Sciatic nerve (tissue), 2 donors: ENCODE measurements at regions not wholly inside any gene's neighbourhood (a gene's known extent, or its start where the extent isn't known, plus 50 kb on each side); places are given as distances from the start of the nearest gene placed in this dataset.
"Not testable (repeated sequence)": the region's sequence is repeated elsewhere in the genome, so short reads cannot be mapped to it uniquely, and the experiment has no call there.

Experiments used
- ATAC-seq: fragments of 200-7000 bp; cut with Tn5 transposase; one replicate; pipeline ENCODE4 v1.9.1; 2020; ENCODE audit warnings: mild to moderate bottlenecking, moderate library complexity
- DNase-seq: peaks from one replicate; pipeline ENCODE4 v3.0.0-alpha.2; 2020; ENCODE audit warnings: low spot score
- intact Hi-C: fragments of 100-400 bp; cut with DNase I; formaldehyde crosslinking; loops from one replicate; pipeline ENCODE4 v1.14.2; 2022
- donor health status: DM: no; HTN: no; CAD: no.
- donor health status: DM: no; HTN: no; CAD: no.

DNA sequence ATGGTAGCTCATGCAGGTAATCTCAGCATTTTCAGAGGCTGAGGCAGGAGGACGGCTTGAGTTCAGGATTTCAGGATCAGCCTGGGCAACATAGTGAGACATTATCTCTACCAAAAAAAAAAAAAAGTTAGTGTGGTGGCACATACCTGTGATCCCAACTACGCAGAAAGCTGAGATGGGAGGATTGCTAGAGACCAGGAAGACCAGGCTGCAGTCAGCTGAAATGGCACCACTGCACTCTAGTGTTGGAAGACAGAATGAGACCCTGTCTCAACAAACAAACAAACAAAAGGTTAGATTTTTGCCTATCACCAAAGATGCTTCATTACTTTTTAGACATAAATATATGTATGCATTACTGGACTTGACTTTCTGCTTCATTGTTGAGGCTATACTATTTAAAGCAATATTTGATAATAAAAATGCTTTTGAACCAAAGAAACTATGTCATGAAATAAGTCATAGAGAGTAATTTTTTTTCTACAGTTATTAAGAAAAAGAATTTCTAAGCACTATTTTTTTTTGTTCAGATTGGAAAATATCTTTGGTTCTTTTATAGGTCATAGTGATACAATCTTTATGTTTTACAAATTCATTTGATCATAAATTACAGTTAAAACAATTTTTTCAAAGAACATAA lies 1180.1 kb upstream of the ATXN8OS start:
- DNase-seq (no peak), ATAC-seq (no peak)
- intact Hi-C loops: no loop called here

GRCh38 chr13:68923995-68924394 lies 1183.6 kb upstream of the ATXN8OS start:
- intact Hi-C loops: no loop called here
- ATAC-seq: no peak
- DNase-seq: no peak

DNA sequence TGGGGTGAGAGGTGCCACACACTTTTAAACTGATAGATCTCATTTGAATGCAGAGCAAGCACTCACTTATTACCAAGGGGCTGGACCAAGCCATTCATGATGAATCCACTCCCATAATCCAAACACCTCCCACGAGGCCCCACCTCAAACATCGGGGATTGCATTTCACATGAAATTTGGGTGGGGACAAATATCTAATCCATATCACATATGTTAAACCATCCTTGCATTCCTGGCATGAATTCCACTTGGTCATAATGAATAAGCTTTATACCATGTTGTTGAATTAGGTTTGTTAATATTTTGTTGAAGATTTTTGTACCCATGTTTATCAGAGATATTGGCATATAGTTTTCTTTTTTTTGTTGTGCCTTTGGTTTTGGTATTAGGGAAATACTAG lies 1198.7 kb upstream of the ATXN8OS start:
- DNase-seq (no peak), ATAC-seq (no peak)
- intact Hi-C loops: no loop called here

- DNase-seq: no peak
- intact Hi-C loops: no loop called here
- no peak for ATAC-seq
These were observed 1202.4 kb upstream of the ATXN8OS start for GRCh38 chr13:68905186-68905585.

DNA sequence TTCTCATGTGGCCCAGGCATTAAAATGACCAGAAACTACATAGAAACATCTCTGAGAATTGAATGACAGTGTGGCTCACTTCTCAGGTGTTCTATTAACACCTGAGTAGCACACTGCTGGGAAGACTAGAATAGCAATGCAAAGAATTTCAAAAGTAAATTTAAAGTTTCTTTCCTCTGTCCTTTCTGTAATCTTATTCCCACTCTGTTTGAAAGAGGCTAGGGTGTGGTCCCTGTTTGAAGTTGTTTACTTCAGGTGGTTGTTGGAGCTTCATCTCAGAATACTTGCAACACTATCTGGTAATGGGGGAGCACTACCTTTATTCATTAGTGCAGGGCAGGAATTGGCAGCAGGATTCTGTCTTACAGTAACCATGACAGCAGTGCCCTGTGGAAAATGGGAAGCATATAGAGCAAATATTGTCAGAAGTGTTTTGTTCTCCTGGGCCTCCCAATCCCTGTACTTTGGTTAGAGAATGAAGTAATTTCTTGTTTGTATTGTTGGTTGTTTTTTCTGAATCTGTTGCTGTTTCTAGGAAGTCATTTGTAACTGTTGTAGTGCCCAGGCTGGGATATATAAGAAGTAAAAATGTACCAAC lies 1210.2 kb upstream of the ATXN8OS start:
- no peak for DNase-seq
- intact Hi-C loops: no loop called here
- no peak for ATAC-seq

GRCh38 chr13:68895696-68896095 lies 1211.9 kb upstream of the ATXN8OS start:
- DNase-seq (no peak), ATAC-seq (no peak)
- intact Hi-C loops: no loop called here

- ATAC-seq, DNase-seq, intact Hi-C loops: not testable (repeated sequence)
These were observed 1213.9 kb upstream of the ATXN8OS start for GRCh38 chr13:68893721-68894120.

DNA sequence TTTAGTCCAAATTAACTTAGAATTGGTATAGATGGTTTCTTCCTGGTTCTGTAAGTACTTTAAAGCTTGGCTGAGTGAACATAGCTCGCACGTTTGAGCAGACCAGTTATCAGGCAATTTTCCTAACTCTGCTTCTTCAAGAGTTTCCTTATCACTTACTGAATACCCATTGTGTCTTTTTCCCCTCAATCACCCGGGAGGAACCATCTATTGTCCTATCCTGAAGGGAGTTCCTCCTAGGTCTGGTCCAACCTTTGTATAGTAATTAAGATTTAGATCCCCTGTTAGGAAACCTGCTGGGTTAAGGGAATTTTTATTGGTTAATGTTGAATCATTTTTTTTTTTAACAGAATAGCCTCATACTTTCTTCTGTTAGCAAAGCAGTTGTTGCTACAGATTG lies 1215.0 kb upstream of the ATXN8OS start:
- intact Hi-C loops, ATAC-seq, DNase-seq: not testable (repeated sequence)

- intact Hi-C loops, DNase-seq, ATAC-seq: not testable (repeated sequence)
These were observed 1217.5 kb upstream of the ATXN8OS start for GRCh38 chr13:68890101-68890500.

- intact Hi-C loops: no loop called here
- no peak for ATAC-seq
- no peak for DNase-seq
These were observed 1218.8 kb upstream of the ATXN8OS start for GRCh38 chr13:68888832-68889231.

- intact Hi-C loops: no loop called here
- DNase-seq (no peak), ATAC-seq (no peak)
These were observed 1235.3 kb upstream of the ATXN8OS start for GRCh38 chr13:68872338-68872737.

GRCh38 chr13:68851026-68851425 lies 1256.6 kb upstream of the ATXN8OS start:
- intact Hi-C loops: no loop called here
- DNase-seq (no peak), ATAC-seq (no peak)

DNA sequence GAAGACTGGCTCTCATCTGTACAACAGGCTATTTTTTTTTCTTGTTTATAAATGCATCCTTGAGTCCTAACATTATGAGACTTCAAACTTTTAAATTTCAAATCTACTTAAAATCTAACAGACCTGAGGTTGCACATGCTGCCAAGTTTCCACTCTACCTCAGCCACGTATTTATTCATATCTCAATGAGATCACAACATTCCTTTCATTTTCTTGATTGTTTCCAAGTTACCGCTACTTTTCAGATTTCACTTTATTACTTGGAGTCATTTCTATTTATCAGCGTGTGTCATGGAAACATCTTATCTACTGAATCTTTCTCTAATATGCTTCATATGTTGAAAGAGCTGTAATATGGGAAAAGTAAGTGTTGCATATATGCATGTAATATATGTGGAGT lies 1257.5 kb upstream of the ATXN8OS start:
- intact Hi-C loops: no loop called here
- ATAC-seq (no peak), DNase-seq (no peak)

DNA sequence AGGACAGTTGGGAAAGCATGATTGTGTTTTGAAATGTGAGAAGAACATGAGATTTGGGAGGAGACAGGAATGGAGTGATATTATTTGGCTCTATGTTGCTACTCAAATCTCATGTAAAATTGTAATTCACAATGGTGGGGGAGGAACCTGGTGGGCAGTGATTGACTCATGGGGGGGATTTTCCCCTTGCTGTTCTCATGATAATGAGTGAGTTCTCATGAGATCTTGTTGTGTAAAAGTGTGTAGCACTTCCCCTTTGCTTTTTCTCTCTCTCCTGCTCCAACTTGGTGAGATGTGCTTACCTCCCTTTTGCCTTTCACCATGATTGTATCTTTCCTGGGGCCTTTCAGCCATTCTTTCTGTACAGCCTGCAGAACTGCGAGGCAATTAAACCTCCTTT lies 1261.0 kb upstream of the ATXN8OS start:
- DNase-seq: no peak
- no peak for ATAC-seq
- intact Hi-C loops: no loop called here

- DNase-seq: no peak
- intact Hi-C loops: no loop called here
- ATAC-seq: no peak
These were observed 1273.3 kb upstream of the ATXN8OS start for GRCh38 chr13:68834375-68834774.

- DNase-seq: no peak
- ATAC-seq: no peak
- intact Hi-C loops: no loop called here
These were observed 1290.9 kb upstream of the ATXN8OS start for GRCh38 chr13:68816715-68817114.

DNA sequence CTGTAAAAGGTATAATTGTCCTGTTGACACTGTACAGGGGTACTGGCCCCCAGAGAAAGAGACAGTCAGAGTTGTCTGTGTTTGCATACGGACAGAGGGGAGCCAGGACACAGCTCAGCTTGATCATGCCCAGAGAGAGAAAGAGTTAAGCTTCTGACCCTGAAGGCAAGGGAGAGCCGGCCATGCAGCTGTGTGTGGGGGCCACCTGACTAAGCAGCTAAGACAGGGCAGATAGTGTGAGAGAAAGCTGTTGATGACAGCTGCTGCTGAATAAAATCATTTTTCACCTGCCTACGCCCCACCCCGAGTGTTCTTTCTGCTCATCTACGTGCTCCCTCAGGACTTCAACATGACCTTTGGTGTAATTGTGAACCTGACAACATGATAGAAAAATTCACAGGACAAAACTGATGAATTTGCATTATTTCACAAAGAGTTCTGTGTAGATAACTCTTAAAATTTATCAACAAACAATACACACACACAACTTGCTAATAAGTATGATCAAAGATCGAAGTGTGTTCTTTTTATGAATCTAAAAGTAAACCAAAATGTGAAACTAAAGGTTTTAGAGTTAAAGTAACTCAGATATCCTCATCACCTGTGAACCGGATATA lies 1294.3 kb upstream of the ATXN8OS start:
- no peak for ATAC-seq

GRCh38 chr13:68810660-68811059 lies 1297.0 kb upstream of the ATXN8OS start:
- no peak for ATAC-seq
- intact Hi-C loops: no loop called here
- no peak for DNase-seq

More for the DNA sequence above, 1294.3 kb upstream of the ATXN8OS start:
- DNase-seq: no peak
- intact Hi-C loops: no loop called here

DNA sequence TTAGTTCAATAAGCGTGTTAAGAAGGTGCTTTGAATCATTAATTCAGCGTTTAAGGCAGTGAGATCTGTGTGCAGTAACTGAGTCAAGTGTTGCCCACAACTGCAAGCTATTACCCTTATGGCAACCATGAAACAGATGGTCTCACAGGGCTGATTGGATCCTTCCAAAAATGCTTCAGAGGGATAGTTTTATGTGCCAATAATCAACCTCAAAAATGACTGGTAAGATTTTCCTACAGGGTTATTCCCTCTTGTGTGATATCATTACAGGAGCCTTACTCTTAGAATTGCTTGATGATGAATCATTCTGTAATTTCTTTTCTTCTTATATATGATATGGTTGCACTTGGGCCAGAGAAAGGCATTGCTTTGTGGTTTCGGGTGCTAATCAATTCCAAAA lies 1299.2 kb upstream of the ATXN8OS start:
- DNase-seq (no peak), ATAC-seq (no peak)
- intact Hi-C loops: no loop called here

DNA sequence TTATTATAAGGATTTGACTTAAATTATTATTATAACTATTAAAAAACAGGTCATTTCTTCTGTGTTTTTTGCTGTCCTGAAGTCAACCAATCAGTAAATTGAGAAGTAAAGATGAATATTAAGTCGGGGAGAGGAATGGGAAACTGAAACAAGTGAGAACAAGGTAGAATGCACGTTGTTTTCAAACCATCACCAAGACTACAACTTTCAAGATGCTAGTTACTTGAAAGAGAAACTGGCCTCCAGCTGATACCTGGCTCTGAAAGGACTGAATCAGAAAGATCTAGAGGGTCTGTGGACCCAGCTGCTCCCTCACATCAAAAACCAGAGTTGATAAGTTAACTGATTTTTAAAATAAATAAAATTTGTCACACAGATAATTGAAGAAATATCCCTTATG lies 1301.5 kb upstream of the ATXN8OS start:
- intact Hi-C loops: no loop called here
- DNase-seq (no peak), ATAC-seq (no peak)

DNA sequence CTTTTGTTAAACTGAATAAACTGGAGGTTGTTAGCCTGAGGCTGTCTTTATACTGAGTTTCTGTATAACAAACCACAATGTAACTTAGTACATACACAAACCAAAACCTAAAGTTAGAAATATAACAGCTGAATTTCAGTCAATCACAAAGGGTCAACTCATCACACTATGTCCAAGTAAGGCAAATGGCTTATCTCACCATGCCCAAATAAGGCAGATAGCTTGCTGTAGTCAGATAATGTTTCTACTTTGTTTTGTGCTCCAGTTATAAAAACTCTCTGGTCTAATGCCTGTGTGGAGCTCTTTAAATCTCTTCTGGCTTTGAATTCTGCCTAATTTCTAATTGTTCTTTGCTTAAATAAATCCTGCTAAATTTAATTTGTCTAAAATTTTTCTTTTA lies 1323.4 kb upstream of the ATXN8OS start:
- DNase-seq: no peak
- intact Hi-C loops: no loop called here
- ATAC-seq: no peak
